GM20431 (cell line): ENCODE measurements at regions not wholly inside any gene's neighbourhood (a gene's known extent, or its start where the extent isn't known, plus 50 kb on each side); places are given as distances from the start of the nearest gene placed in this dataset.

Experiments used
- in situ Hi-C: fragments of 300-500 bp; cut with MseI, MboI; formaldehyde crosslinking; loops from one replicate; pipeline ENCODE4 v1.15.0; 2020; ENCODE audit warnings: low sequenced_read_pairs; ENCODE audit not compliant: unreplicated experiment

- in situ Hi-C loops: no loop called here
These were observed 91.1 kb downstream of the IRF8 start for GRCh38 chr16:85989863-85990643.

DNA sequence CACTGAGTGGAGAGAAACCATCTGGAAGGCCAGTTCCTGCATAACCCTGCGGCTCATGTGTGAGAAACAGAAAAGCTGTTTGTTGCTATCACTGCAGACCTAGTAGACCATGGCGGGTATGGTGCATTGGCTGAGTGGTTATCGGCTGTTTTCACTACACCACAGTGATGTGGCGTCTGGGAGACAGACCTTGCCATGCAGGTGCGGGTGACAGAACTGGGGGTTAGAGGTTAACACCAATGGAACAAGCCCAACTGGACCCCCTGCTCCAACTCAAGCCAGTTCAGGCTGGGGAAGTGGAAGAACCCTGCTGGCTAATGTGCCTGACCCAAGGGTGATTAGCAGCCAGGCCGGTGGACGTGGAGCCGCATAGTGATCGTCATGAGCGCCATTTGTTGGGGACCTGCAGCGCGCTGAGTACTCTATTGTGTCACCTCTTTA lies 91.9 kb downstream of the IRF8 start:
- in situ Hi-C loops: no loop called here

GRCh38 chr16:85991425-85991824 lies 92.5 kb downstream of the IRF8 start:
- in situ Hi-C loops: no loop called here

DNA sequence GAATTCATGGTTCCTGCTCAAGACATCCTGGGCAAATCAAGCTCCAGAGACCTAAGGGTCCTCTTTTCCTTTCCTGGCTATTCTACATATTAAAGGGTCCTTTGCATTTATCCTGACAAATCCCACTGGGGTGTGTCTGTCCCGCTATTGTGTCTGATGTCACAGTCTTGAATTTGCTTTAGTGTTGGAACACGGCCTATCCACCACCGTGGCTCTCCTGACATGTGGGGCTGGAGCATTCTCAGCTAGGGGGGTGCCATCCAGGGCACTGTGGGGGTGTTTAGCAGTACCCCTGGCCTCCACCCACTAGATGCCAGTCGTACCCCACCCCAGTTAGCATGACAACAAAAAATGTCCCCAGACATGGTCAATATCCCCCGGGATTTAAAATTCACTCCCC lies 92.9 kb downstream of the IRF8 start:
- in situ Hi-C loops: no loop called here

- in situ Hi-C loops: no loop called here
These were observed 93.4 kb downstream of the IRF8 start for GRCh38 chr16:85992359-85992758.

GRCh38 chr16:85992779-85993178 lies 93.8 kb downstream of the IRF8 start:
- in situ Hi-C loops: no loop called here

- in situ Hi-C loops: no loop called here
These were observed 95.8 kb downstream of the IRF8 start for GRCh38 chr16:85994492-85995490.

DNA sequence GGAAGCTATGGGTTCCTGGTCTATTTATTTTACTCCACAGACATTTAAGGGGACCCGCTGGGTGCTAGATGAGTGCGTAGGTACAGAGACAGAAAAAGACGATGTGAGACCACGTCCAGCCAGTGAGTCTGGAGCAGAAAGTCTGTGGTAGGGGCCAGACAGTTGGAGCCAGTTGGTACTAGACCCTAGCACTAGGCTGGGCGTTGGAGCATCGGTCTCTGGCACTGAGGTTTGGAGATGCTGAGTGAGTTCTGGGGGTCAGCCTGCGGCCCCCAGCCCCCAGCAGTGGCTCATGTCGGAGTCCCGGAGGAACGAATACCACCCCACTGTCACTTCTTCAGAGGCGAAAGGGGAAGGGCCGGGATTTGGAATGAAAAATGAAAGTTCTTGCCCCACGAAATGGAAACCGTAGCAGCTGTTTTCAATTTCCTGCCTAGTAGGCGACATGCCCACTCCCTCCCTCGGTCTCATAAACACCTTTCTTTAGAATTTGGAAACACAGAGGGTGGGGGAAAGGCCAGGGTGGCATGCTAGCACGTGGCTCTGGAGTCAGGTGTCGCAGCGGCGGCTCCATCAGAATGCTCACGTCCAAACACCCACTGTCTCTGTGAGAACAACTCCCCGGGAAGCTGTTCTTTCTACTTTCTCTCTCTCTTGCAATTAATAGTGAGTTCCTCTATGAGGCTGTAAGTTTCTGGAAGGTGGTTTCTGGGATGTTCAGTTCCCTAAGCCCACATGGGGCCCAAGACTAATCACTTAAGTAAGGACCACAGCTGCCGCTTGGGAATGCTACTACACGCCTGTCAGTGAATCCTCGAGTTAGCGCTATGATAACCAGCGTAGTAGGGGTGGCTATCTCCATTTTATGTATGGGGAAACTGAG lies 96.8 kb downstream of the IRF8 start:
- in situ Hi-C loops: no loop called here

DNA sequence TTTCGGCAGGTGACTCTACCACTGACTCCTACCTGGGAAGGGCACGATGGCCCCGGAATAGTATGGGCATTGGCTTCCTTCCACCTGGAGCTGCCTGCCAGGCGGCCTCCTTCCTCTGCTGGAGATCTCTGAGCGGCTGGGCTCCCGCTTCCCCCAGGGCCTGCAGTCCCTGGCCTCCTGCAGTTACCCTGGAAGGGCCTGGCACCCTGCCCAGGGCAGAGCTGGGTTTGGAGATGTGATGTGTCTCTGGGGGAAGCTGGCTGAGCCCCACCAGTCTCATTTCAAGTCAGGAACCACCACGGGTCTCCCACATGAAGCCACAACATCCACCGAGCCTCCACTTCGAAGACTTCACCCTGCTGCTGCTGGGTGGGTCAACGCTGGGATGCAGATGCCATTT lies 97.9 kb downstream of the IRF8 start:
- in situ Hi-C loops: no loop called here

- in situ Hi-C loops: no loop called here
These were observed 99.4 kb downstream of the IRF8 start for GRCh38 chr16:85998171-85998867.

- in situ Hi-C loops: no loop called here
These were observed 100.1 kb downstream of the IRF8 start for GRCh38 chr16:85998868-85999729.

DNA sequence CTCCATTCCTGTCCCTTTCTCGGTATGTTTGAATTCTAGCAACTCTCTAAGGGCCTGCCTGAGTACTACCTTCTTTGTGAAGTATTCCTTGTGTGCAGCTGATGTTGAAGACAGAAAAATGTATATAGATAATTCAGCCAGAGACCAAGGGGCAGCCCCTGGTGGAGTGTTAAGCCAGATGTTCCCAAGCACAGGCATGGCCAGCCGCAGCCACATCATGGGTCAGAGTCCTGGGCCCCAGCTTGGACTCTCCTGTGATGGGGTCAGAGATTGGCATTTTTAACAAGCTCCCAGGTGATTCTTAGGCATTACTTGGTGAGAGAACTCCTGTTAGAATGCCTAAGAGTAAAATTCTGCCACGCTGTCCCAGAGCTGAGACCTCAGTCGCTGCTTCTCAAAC lies 100.8 kb downstream of the IRF8 start:
- in situ Hi-C loops: no loop called here

GRCh38 chr16:86002178-86002900 lies 103.4 kb downstream of the IRF8 start:
- in situ Hi-C loops: no loop called here

GRCh38 chr16:86007524-86007923 lies 108.6 kb downstream of the IRF8 start:
- in situ Hi-C loops: no loop called here

GRCh38 chr16:86010680-86011141 lies 111.7 kb downstream of the IRF8 start:
- in situ Hi-C loops: no loop called here

DNA sequence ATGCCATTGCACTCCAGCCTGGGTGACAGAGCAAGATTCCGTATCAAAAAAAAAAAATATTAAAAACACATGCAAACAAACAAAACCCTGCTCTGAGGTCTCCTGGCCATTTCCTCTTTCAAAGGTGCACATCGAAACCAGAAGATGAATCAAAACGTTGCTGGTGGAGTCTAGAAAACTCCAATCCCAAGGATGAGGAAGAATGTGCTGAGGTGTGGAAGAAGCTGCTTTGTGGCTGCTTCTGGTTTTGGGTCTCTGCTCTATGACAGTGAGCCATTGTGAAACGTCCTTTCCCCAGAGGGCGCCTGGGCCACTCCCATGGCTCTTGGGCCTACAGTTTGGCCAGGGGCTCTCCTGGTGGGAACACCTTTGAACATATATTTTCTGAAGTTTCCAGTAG lies 112.6 kb downstream of the IRF8 start:
- in situ Hi-C loops: no loop called here

GRCh38 chr16:86012221-86012620 lies 113.3 kb downstream of the IRF8 start:
- in situ Hi-C loops: no loop called here

GRCh38 chr16:86013867-86014266 lies 114.9 kb downstream of the IRF8 start:
- in situ Hi-C loops: no loop called here
